ENCODE measurements at regions not wholly inside any gene's neighbourhood (a gene's known extent, or its start where the extent isn't known, plus 50 kb on each side); places are given as distances from the start of the nearest gene placed in this dataset.

- no peak for TF ChIP-seq EZH2phosphoT487 (IDR thresholded peaks at IDR 0.05; ENCODE audit: borderline replicate concordance, low read depth, low read length)
- TF ChIP-seq, protein P1, sequence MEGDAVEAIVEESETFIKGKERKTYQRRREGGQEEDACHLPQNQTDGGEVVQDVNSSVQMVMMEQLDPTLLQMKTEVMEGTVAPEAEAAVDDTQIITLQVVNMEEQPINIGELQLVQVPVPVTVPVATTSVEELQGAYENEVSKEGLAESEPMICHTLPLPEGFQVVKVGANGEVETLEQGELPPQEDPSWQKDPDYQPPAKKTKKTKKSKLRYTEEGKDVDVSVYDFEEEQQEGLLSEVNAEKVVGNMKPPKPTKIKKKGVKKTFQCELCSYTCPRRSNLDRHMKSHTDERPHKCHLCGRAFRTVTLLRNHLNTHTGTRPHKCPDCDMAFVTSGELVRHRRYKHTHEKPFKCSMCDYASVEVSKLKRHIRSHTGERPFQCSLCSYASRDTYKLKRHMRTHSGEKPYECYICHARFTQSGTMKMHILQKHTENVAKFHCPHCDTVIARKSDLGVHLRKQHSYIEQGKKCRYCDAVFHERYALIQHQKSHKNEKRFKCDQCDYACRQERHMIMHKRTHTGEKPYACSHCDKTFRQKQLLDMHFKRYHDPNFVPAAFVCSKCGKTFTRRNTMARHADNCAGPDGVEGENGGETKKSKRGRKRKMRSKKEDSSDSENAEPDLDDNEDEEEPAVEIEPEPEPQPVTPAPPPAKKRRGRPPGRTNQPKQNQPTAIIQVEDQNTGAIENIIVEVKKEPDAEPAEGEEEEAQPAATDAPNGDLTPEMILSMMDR (conservative IDR thresholded peaks at IDR 0.05; ENCODE audit: low read length) = no peak
- no peaks in the 10 kb centered on the region for H3K79me2 ChIP-seq (ENCODE audit: insufficient read depth, low read depth, low read length)
- H3K4me3 ChIP-seq (ENCODE audit: low read depth, low read length, poor library complexity, severe bottlenecking) = no peak overlapping the region
- intact Hi-C loops (cut with micrococcal nuclease; ENCODE audit: unreplicated experiment) = no loop called here
- ChIA-PET CTCF (ENCODE audit: unreplicated experiment) (no interaction called here), POLR2A (no interaction called here)
- no peak overlapping the region for H3K27ac ChIP-seq (ENCODE audit: low read depth, low read length, poor library complexity, severe bottlenecking)
- no peaks in the 10 kb centered on the region for H3K4me1 ChIP-seq (ENCODE audit: insufficient read depth, low read length, poor library complexity, severe bottlenecking)
- H2AFZ ChIP-seq (ENCODE audit: low read length) = no peak overlapping the region
- no peak overlapping the region for H3K4me2 ChIP-seq (ENCODE audit: low read length)
- no peak for DNase-seq (ENCODE audit: low spot score)
- H3K9me3 ChIP-seq (ENCODE audit: low read length) = no peaks in the 10 kb centered on the region
- no peaks in the 10 kb centered on the region for H3K9me2 ChIP-seq (ENCODE audit: insufficient read depth, low read length)
- no peaks in the 10 kb centered on the region for H4K20me1 ChIP-seq (ENCODE audit: insufficient read depth, low read length)
- BruUV-seq (replicated peaks) = no TSS peak
- no peaks in the 10 kb centered on the region for H3K36me3 ChIP-seq (ENCODE audit: insufficient read depth, low read length)
These were observed 109.1 kb downstream of the LSM5 start for GRCh38 chr7:32381024-32381601.

DNA sequence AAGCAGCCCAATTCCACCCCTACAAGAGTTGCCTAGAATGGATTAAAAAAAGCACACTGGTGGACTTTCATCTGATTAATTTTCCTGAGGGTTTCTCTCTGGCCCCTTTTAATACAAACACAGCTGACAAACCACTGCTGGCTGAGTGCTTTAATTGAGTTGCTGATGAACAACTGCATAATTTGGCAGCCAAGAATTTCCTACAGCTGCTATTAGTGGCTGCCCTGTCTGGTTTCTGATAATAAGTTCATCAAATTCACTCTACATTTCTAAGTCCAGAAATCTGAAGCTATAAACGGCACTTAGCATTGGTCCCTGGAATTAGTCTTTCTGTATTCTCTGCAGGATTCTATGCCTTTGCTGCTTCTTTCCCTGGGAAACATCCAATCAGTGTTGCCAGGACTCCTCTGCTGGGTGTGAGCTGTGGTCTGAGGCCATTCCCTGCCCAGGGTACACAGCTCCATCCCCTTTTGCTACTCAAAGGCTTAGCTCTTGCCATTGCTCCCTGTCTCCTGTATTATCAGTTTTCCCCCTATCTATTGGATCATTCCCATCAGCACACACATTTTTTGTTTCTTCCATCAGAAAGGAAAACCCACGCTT is 110.6 kb downstream of the LSM5 start:
- Histone ChIP-seq H4K20me1 (ENCODE audit: insufficient read depth, low read length) (no peaks in the 10 kb centered on the region), H3K4me2 (ENCODE audit: low read length) (no peak overlapping the region), H3K79me2 (ENCODE audit: insufficient read depth, low read depth, low read length) (no peaks in the 10 kb centered on the region), H3K36me3 (ENCODE audit: insufficient read depth, low read length) (no peaks in the 10 kb centered on the region), H2AFZ (ENCODE audit: low read length) (no peak overlapping the region), H3K4me1 (ENCODE audit: insufficient read depth, low read length, poor library complexity, severe bottlenecking) (no peaks in the 10 kb centered on the region), H3K9me3 (ENCODE audit: low read length) (no peaks in the 10 kb centered on the region), H3K4me3 (ENCODE audit: low read depth, low read length, poor library complexity, severe bottlenecking) (no peak overlapping the region), H3K27ac (ENCODE audit: low read depth, low read length, poor library complexity, severe bottlenecking) (no peak overlapping the region), H3K9me2 (ENCODE audit: insufficient read depth, low read length) (no peaks in the 10 kb centered on the region)
- ChIA-PET POLR2A (interaction anchor here (0.7 kb wide), 1 partner anchor 768 kb away, joined by 3 read pairs; no protein-coding TSS in a partner anchor), CTCF (ENCODE audit: unreplicated experiment) (no interaction called here)
- TF ChIP-seq, protein P1 (conservative IDR thresholded peaks at IDR 0.05; ENCODE audit: low read length) = no peak
- TF ChIP-seq EZH2phosphoT487 (IDR thresholded peaks at IDR 0.05; ENCODE audit: borderline replicate concordance, low read depth, low read length) = no peak
- intact Hi-C loops (cut with micrococcal nuclease; ENCODE audit: unreplicated experiment) = no loop called here
- no peak for DNase-seq (ENCODE audit: low spot score)
- no TSS peak for BruUV-seq (replicated peaks)

DNA sequence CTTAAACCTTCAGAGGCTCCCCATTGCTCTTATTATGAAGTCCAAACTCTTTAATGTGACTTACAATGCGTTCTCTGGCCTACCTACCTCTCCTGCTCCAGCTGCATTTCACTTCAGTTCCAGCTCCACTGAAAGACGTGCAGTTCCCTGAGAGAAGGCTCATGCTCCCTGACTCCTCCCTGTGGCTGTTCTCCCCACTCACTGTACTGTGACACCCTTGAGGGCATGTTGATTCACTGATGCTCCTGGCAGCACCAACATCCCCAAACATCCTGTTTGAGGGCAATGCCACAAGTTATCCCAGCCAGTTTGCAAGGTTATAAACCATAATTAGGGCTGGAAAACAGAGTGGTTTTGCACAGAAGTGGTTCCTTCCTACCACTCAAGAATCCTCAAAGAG is 111.2 kb downstream of the LSM5 start:
- Histone ChIP-seq H3K4me3 (ENCODE audit: low read depth, low read length, poor library complexity, severe bottlenecking) (no peak overlapping the region), H3K4me1 (ENCODE audit: insufficient read depth, low read length, poor library complexity, severe bottlenecking) (no peaks in the 10 kb centered on the region), H3K9me2 (ENCODE audit: insufficient read depth, low read length) (no peaks in the 10 kb centered on the region), H3K4me2 (ENCODE audit: low read length) (no peak overlapping the region), H3K9me3 (ENCODE audit: low read length) (no peaks in the 10 kb centered on the region), H2AFZ (ENCODE audit: low read length) (no peak overlapping the region), H3K36me3 (ENCODE audit: insufficient read depth, low read length) (no peaks in the 10 kb centered on the region), H4K20me1 (ENCODE audit: insufficient read depth, low read length) (no peaks in the 10 kb centered on the region), H3K27ac (ENCODE audit: low read depth, low read length, poor library complexity, severe bottlenecking) (no peak overlapping the region), H3K79me2 (ENCODE audit: insufficient read depth, low read depth, low read length) (no peaks in the 10 kb centered on the region)
- intact Hi-C loops (cut with micrococcal nuclease; ENCODE audit: unreplicated experiment) = no loop called here
- TF ChIP-seq, protein P1 (conservative IDR thresholded peaks at IDR 0.05; ENCODE audit: low read length) = no peak
- no peak for TF ChIP-seq EZH2phosphoT487 (IDR thresholded peaks at IDR 0.05; ENCODE audit: borderline replicate concordance, low read depth, low read length)
- POLR2A ChIA-PET = interaction anchor here (0.7 kb wide), 1 partner anchor 768 kb away, joined by 3 read pairs; no protein-coding TSS in a partner anchor
- DNase-seq (ENCODE audit: low spot score) = no peak
- no TSS peak for BruUV-seq (replicated peaks)
- CTCF ChIA-PET (ENCODE audit: unreplicated experiment) = no interaction called here
